HCEC 1CT (cell line): ENCODE measurements at regions not wholly inside any gene's neighbourhood (a gene's known extent, or its start where the extent isn't known, plus 50 kb on each side); places are given as distances from the start of the nearest gene placed in this dataset.
"Not testable (repeated sequence)": the region's sequence is repeated elsewhere in the genome, so short reads cannot be mapped to it uniquely, and the experiment has no call there.

Experiments used
- DNase-seq: peaks from one replicate; pipeline ENCODE4 v3.0.0-alpha.2; 2017

DNA sequence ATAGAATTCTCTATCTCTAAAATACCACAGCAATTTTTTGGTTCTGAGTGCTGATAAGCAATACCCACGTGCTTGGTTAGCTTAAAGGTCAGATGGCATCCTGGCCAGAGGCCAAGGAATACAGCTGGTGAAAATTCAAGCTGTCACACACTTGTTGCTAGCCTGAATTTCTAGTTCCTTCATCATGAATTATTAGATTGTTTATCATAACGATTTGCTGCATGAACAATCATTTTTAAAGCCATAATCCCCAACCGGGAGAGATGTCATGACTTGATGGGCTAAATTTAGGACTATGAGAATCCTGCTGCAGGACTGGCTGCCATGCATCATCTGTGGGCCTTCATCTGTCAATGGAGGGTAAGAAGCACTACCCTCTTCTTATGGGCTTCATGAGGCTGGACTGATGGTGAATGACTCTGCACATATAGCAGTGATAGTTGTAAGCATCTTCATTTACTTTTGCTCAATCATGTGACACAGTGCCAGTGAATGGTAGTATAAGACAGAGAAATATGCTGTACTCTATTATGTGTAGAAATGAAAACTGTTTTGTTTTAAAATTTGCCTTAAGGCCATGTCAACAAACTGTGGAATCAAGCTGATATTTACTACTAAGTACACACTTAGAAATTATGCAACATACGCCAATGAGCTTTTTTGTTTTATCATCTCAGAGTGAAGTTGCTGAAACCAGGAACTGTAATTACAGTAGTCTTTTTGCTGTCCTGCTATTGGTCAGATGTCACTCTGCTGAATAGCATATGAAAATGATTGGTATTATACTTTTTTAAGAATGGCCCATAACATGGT lies 80.5 kb upstream of the RALGPS2 start:
- DNase-seq = peak; percentile 22

DNA sequence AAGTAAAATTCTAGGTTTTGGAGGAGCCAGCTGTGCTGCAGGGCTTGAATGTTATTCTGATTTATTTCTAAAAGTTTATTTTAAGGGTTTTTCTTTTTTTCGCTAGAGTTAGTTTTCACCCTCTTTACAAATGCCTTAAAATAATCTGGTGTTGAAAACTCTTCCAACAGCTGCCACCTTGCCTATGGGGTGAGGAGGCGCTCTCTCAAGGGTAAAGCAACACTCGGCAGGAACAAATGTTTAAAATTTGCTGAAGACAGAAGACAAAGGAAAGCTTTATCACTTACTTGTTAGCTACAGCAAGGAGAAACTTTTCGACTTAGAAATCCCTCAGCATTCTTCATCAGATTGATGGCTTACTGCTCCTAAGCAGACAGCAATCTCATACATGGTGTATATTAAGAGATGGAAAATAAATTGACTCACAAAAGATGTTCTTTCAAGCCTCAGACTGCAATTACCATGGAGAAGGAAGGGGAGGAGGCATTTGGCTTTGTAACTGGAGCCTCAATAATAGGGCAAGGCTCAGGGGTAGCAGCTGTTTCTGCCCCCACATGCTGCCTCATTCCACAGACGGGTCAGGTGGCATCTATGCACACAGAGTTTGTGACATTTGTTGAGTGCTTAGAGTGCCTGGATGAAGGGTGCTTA lies 79.8 kb upstream of the RALGPS2 start:
- peak; percentile 3 for DNase-seq

- peak; percentile 86 for DNase-seq
Observed at GRCh38 chr1:178645808-178646200, 79.2 kb upstream of the RALGPS2 start.

GRCh38 chr1:178646821-178647220 lies 78.2 kb upstream of the RALGPS2 start:
- no peak for DNase-seq

GRCh38 chr1:178648151-178648550 lies 76.9 kb upstream of the RALGPS2 start:
- no peak for DNase-seq

GRCh38 chr1:178649582-178650350 lies 75.3 kb upstream of the RALGPS2 start:
- peak; percentile 45 for DNase-seq

GRCh38 chr1:178650934-178651511 lies 74.0 kb upstream of the RALGPS2 start:
- DNase-seq = peak; percentile 82

DNA sequence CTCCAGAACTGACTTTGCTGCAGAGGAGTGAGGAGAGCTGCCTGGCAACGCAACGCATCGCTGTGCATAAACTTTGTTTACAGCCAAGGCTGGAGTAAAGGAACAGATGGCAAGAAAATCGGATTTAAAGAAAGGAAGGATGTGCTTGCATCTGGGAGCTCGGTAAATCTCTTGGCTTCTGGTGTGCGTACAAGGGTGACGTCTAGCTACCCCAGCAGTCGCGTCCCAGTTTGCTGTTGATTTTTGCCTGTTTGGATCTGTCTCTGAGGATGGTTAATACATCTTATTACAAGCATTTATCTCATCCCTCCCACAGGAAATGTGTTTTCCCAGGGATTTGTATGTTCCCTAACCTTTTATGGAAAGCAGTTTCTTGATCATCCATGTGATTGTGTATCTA lies 73.3 kb upstream of the RALGPS2 start:
- DNase-seq = peak; percentile 51

GRCh38 chr1:178652506-178653490 lies 72.2 kb upstream of the RALGPS2 start:
- peak; percentile 67 for DNase-seq

- no peak for DNase-seq
Observed at GRCh38 chr1:178659789-178660208, 65.2 kb upstream of the RALGPS2 start.

- DNase-seq = no peak
Observed at GRCh38 chr1:178660461-178660860, 64.6 kb upstream of the RALGPS2 start.

GRCh38 chr1:178664278-178664677 lies 60.8 kb upstream of the RALGPS2 start:
- DNase-seq = no peak

- DNase-seq = no peak
Observed at GRCh38 chr1:178665579-178665978, 59.5 kb upstream of the RALGPS2 start.

GRCh38 chr1:178666891-178667290 lies 58.2 kb upstream of the RALGPS2 start:
- not testable (repeated sequence) for DNase-seq

DNA sequence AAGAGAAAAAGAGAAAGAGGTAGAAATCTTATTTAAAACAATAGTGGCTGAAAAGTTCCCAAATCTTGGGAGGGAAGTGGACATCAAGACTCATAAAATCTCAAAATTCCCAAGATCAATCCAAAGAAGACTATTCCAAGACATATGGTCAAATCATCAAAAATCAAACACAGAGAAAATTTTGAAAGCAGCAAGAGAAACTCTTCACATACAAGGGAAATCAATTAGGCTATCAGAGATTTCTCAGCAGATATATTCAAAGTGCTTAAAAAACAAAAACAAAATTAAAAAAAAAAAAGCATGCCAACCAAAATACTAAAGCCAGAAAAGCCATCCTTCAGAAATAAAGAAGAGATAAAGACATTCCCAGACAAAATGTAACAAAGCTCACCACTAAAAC lies 52.6 kb upstream of the RALGPS2 start:
- no peak for DNase-seq

- DNase-seq = not testable (repeated sequence)
Observed at GRCh38 chr1:178674559-178674958, 50.5 kb upstream of the RALGPS2 start.
